OCI-LY7 (cell line): ENCODE measurements at regions not wholly inside any gene's neighbourhood (a gene's known extent, or its start where the extent isn't known, plus 50 kb on each side); places are given as distances from the start of the nearest gene placed in this dataset.

Experiments
- BruUV-seq: library from RNA; stranded (reverse); fragments of 400-500 nt; replicated peaks from 2 replicates; lab custom pipeline; 2021; lab: Mats Ljungman, UMichigan
- CTCF ChIA-PET: fragments of 300-600 bp; sonication (Branson Sonifier 250); formaldehyde crosslinking; loops from one replicate; lab custom pipeline; 2022; ENCODE audit warnings: antibody characterized with exemption; ENCODE audit not compliant: unreplicated experiment; lab: Charles Lee
- POLR2A ChIA-PET: fragments of 300-600 bp; sonication (Branson Sonifier 250); formaldehyde crosslinking; loops from one replicate; lab custom pipeline; 2022; ENCODE audit warnings: antibody characterized with exemption; lab: Charles Lee
- DNase-seq: peaks from one replicate; pipeline ENCODE4 v3.0.0-alpha.2; 2015; ENCODE audit warnings: low spot score
- H2AFZ ChIP-seq: fragments of 200-600 bp; sonication (generic), shearing (Covaris generic); 2 replicates; pipeline ENCODE4 v1.6.1; 2014; ENCODE audit warnings: mild to moderate bottlenecking, antibody characterized with exemption, low read length, moderate library complexity
- H3K27ac ChIP-seq: fragments of 200-600 bp; sonication (generic); 2 replicates; pipeline ENCODE4 v1.5.1; 2014; ENCODE audit warnings: mixed run types, low read depth, mild to moderate bottlenecking, moderate library complexity, low read length, inconsistent platforms; ENCODE audit not compliant: poor library complexity, severe bottlenecking
- H3K36me3 ChIP-seq: fragments of 200-600 bp; sonication (generic); 2 replicates; pipeline ENCODE4 v1.6.1; 2014; ENCODE audit warnings: mild to moderate bottlenecking, antibody characterized with exemption, low read length, moderate library complexity, mixed read lengths; ENCODE audit not compliant: insufficient read depth
- H3K4me1 ChIP-seq: fragments of 200-600 bp; sonication (generic); 2 replicates; pipeline ENCODE4 v1.5.1; 2014; ENCODE audit warnings: mild to moderate bottlenecking, low read length; ENCODE audit not compliant: insufficient read depth, poor library complexity, severe bottlenecking
- H3K4me2 ChIP-seq: fragments of 200-600 bp; sonication (generic); 2 replicates; pipeline ENCODE4 v1.6.1; 2014; ENCODE audit warnings: mild to moderate bottlenecking, low read length
- H3K4me3 ChIP-seq: fragments of 200-600 bp; sonication (generic); 2 replicates; pipeline ENCODE4 v1.5.1; 2014; ENCODE audit warnings: mild to moderate bottlenecking, low read depth, low read length; ENCODE audit not compliant: poor library complexity, severe bottlenecking
- H3K79me2 ChIP-seq: fragments of 200-600 bp; sonication (generic); 2 replicates; pipeline ENCODE4 v1.6.1; 2016; ENCODE audit warnings: low read depth, mild to moderate bottlenecking, low read length, moderate library complexity, mixed read lengths; ENCODE audit not compliant: insufficient read depth
- H3K9me2 ChIP-seq: fragments of 200-600 bp; sonication (generic); 2 replicates; pipeline ENCODE4 v1.6.1; 2016; ENCODE audit warnings: mild to moderate bottlenecking, low read length, mixed read lengths; ENCODE audit not compliant: insufficient read depth
- H3K9me3 ChIP-seq: fragments of 200-600 bp; sonication (generic); 2 replicates; pipeline ENCODE4 v1.6.1; 2014; ENCODE audit warnings: mild to moderate bottlenecking, mixed run types, low read length, mixed read lengths
- H4K20me1 ChIP-seq: fragments of 200-600 bp; sonication (generic); 2 replicates; pipeline ENCODE4 v1.6.1; 2014; ENCODE audit warnings: mild to moderate bottlenecking, antibody characterized with exemption, low read length, moderate library complexity, mixed read lengths; ENCODE audit not compliant: insufficient read depth
- CTCF ChIP-seq: fragments of 200-600 bp; sonication (generic); conservative IDR thresholded peaks from 2 replicates; pipeline ENCODE4 v1.5.1; 2014; ENCODE audit warnings: mild to moderate bottlenecking, antibody characterized with exemption, low read length, moderate library complexity, mixed read lengths
- EZH2phosphoT487 ChIP-seq: fragments of 200-600 bp; sonication (generic); IDR thresholded peaks from 2 replicates; pipeline ENCODE4 v1.6.1; 2018; ENCODE audit warnings: low read depth, borderline replicate concordance, mild to moderate bottlenecking, mixed run types, antibody characterized with exemption, low read length, moderate library complexity, mixed read lengths
- intact Hi-C: fragments of 100-400 bp; cut with micrococcal nuclease; formaldehyde crosslinking; loops from one replicate; pipeline ENCODE4 v1.10.0; 2022; ENCODE audit not compliant: unreplicated experiment

- H4K20me1 ChIP-seq, result no peaks in the 10 kb centered on the region
- H3K4me3 ChIP-seq, result no peak overlapping the region
- TF ChIP-seq EZH2phosphoT487 (no peak), CTCF (no peak)
- no peak overlapping the region for H3K4me2 ChIP-seq
- no peaks in the 10 kb centered on the region for H3K4me1 ChIP-seq
- H3K27ac ChIP-seq, result no peak overlapping the region
- H3K36me3 ChIP-seq, result no peaks in the 10 kb centered on the region
- no peaks in the 10 kb centered on the region for H3K9me2 ChIP-seq
- BruUV-seq, result no TSS peak
- DNase-seq, result no peak
- H3K9me3 ChIP-seq, result no peaks in the 10 kb centered on the region
- intact Hi-C loops, result no loop called here
- H2AFZ ChIP-seq, result no peak overlapping the region
- H3K79me2 ChIP-seq, result no peaks in the 10 kb centered on the region
- POLR2A ChIA-PET, result no interaction called here
- CTCF ChIA-PET, result no interaction called here
Observed at GRCh38 chr2:234649951-234650350, 153.1 kb upstream of the ARL4C start.

DNA sequence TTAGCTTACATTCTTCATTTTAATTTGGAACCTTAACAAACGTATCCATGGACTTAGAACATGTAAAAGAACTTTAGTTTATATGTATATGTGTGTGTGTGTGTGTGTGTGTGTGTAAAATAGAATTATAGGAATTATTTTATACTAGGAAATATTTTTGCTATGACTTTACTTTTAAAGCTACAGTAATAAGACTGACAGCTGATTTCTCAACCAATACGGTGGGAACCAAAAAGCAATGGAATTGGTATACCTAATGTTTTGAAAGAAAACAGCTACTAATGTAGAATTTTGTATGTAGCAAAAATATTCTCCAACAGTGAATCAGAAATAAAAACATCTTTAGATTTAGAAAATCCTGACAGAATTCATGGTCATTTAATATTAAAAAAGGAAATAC, 146.5 kb upstream of the ARL4C start:
- 0 out of 2 replicates have a peak, but pooled peaks cover 3% of the 10 kb centered on the region for H3K9me3 ChIP-seq
- H3K4me2 ChIP-seq, result no peak overlapping the region
- TF ChIP-seq EZH2phosphoT487, result no peak
- TF ChIP-seq CTCF, result no peak
- H4K20me1 ChIP-seq, result no peaks in the 10 kb centered on the region
- H3K4me3 ChIP-seq, result no peak overlapping the region
- BruUV-seq, result no TSS peak
- no peaks in the 10 kb centered on the region for H3K9me2 ChIP-seq
- POLR2A ChIA-PET, result interaction anchor here (0.6 to 0.8 kb wide), 2 partner anchors 47 to 783 kb away, joined by 3 read pairs; no protein-coding TSS in a partner anchor
- no peak overlapping the region for H2AFZ ChIP-seq
- no peaks in the 10 kb centered on the region for H3K4me1 ChIP-seq
- intact Hi-C loops, result no loop called here
- DNase-seq, result peak; percentile 22
- no peaks in the 10 kb centered on the region for H3K36me3 ChIP-seq
- CTCF ChIA-PET, result no interaction called here
- no peak overlapping the region for H3K27ac ChIP-seq
- H3K79me2 ChIP-seq, result no peaks in the 10 kb centered on the region

DNA sequence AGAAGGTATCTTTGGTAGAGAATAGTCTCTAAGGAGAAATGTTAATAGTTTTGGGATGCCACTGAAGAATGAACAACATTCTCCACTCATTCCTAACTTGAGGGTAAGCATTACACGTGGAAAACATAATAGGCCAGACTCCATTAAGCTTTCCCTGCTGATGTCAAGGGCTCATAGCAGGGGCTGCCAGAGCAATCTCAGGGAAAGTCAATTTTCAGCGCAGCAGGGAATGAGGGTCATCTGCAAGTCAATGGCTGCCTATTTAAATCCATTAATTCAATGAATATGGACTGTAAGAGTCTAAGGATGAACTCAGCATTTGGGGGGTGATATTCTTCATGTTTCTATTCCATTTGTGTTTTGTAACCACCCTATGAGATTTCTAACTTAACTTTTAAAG, 144.2 kb upstream of the ARL4C start:
- no TSS peak for BruUV-seq
- Histone ChIP-seq H2AFZ (no peak overlapping the region), H3K4me1 (no peaks in the 10 kb centered on the region), H4K20me1 (no peaks in the 10 kb centered on the region), H3K27ac (no peak overlapping the region), H3K36me3 (no peaks in the 10 kb centered on the region), H3K79me2 (no peaks in the 10 kb centered on the region), H3K9me2 (no peaks in the 10 kb centered on the region), H3K9me3 (0 out of 2 replicates have a peak, but pooled peaks cover 3% of the 10 kb centered on the region), H3K4me2 (no peak overlapping the region), H3K4me3 (no peak overlapping the region)
- intact Hi-C loops, result no loop called here
- no peak for TF ChIP-seq CTCF
- no peak for TF ChIP-seq EZH2phosphoT487
- POLR2A ChIA-PET, result no interaction called here
- CTCF ChIA-PET, result no interaction called here
- DNase-seq, result no peak
